ENCODE measurements at regions not wholly inside any gene's neighbourhood (a gene's known extent, or its start where the extent isn't known, plus 50 kb on each side); places are given as distances from the start of the nearest gene placed in this dataset.
A peak's percentile ranks its signal among the peaks of the same experiment; 100 is the strongest.
"Not testable (repeated sequence)": the region's sequence is repeated elsewhere in the genome, so short reads cannot be mapped to it uniquely, and the experiment has no call there.

DNA sequence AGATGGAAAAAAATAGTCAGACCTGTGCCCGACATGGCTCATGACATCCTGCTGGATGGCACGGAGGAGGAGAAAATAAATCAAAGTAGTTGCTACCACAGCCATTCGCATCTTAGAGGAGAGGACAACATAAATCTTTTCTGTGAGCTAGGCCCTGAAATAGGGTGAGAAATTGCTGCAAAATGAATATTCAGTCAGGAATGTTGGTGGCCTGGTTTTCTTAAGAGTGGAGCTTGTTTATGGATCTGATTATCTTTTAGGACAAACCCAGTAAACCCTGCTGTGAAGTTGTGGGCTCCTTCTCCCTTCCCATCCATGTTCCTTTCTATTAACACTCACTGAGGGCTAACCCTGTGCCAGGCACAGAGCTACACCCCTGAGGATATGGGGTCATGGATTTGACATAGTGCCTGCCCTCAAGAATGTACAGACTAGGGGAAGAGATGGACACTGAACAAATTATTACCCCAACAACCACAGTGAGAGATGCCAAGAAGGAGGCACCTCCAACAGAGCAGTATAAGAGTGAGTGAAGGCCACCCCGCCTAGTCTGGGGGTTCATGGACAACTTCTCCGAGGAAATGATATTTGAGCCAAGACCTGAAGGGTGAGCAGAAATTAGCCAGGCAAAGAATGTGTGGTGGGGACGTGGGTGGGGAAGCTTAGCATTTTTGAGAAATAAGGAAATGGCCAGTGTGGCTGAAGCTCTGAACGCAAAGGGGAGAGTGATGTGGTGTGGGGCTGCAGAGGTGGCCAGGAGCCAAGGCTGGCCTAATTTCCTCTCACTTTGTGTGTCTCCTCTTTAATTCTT is 68.9 kb upstream of the ARL8B start:
- DNase-seq, result peak; percentile 63
- H3K36me3 ChIP-seq, result no peaks in the 10 kb centered on the region
- WGBS, 2 donors, result 79 to 86% methylated on average over 7 of the region's 7 CpGs
- no peaks in the 10 kb centered on the region for H3K27me3 ChIP-seq
- peaks cover 0 to 21% (median 6%) of the 10 kb centered on the region in 4 donors for H3K4me1 ChIP-seq
- TF ChIP-seq POLR2AphosphoS5 (IDR thresholded peaks at IDR 0.05) (peak in 1 of 4 donors; percentile 37), CTCF (IDR thresholded peaks at IDR 0.05) (no peak)
- peak overlapping the region in 2 of 4 donors; percentile 5 to 60 for H3K27ac ChIP-seq
- H3K4me3 ChIP-seq, result no peak overlapping the region
- intact Hi-C loops (cut with DNase I), result loop anchor here (10.0 kb wide), 1 partner anchor 698 kb away; no protein-coding TSS in a partner anchor
- H3K9me3 ChIP-seq, result no peaks in the 10 kb centered on the region

DNA sequence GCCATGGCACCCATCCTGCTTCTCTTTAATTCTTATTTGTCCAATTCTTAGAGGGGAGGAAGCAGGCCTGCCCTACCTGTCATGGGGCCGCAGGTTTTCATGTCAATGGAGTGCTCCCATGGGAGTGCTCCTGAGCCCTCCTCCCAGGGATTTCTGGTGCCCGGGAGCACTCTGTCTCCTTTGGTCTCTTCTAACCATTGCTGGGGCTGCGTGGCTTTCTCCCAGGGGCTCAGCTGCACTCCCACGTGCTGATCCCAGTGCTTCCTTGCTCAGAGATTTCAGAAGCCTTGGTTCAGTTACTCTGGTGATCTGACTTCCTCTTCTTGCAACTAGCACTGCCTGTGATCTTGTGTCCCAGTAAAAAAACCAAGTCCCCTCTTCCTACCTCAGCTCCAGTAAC is 68.0 kb upstream of the ARL8B start:
- Histone ChIP-seq H3K36me3 (no peaks in the 10 kb centered on the region), H3K27ac (peak overlapping the region in 1 of 4 donors; percentile 60), H3K4me1 (peaks cover 0 to 21% (median 6%) of the 10 kb centered on the region in 4 donors), H3K9me3 (no peaks in the 10 kb centered on the region), H3K27me3 (no peaks in the 10 kb centered on the region), H3K4me3 (no peak overlapping the region)
- 75 to 86% methylated on average over 4 of the region's 4 CpGs for WGBS, 2 donors
- intact Hi-C loops (cut with DNase I), result loop anchor here (10.0 kb wide), 1 partner anchor 699 kb away; no protein-coding TSS in a partner anchor
- peak; percentile 58 for DNase-seq
- TF ChIP-seq POLR2A (IDR thresholded peaks at IDR 0.05) (no peak), CTCF (IDR thresholded peaks at IDR 0.05) (no peak), EP300 (IDR thresholded peaks at IDR 0.05) (no peak), POLR2AphosphoS5 (IDR thresholded peaks at IDR 0.05) (no peak)

DNA sequence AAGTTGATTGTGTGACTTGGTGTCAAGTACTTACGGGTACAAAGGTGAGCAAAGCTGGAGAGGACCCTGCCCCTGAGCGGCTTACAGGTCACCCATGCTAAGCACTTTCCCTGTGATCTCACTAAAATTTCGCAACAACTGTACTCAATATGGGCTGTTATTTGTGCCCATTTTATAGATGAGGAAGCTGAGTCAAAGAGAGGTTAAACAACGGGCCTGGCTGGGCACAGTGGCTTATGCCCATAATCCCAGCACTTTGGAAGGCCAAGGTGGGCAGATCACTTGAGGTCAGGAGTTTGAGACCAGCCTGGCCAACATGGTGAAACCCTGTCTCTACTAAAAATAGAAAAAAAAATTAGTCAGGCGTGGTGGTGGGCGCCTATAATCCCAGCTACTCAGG is 67.5 kb upstream of the ARL8B start:
- H3K27me3 ChIP-seq, H3K4me3 ChIP-seq, H3K9me3 ChIP-seq, H3K27ac ChIP-seq, H3K36me3 ChIP-seq: not testable (repeated sequence)
- H3K4me1 ChIP-seq, result peaks cover 0 to 21% (median 6%) of the 10 kb centered on the region in 4 donors
- WGBS, 2 donors, result 62 to 75% methylated on average over 6 of the region's 6 CpGs
- intact Hi-C loops (cut with DNase I), result loop anchor here (10.0 kb wide), 1 partner anchor 700 kb away; no protein-coding TSS in a partner anchor
- DNase-seq, result peak; percentile 17

GRCh38 chr3:5055357-5056110 is 66.6 kb upstream of the ARL8B start:
- WGBS, 2 donors, result 63 to 74% methylated on average over 6 of the region's 6 CpGs
- intact Hi-C loops (cut with DNase I), result loop anchor here (10.0 kb wide), 1 partner anchor 701 kb away; no protein-coding TSS in a partner anchor
- Histone ChIP-seq H3K4me1 (peaks cover 0 to 21% (median 6%) of the 10 kb centered on the region in 4 donors), H3K27me3 (no peaks in the 10 kb centered on the region), H3K27ac (peak overlapping the region in 1 of 4 donors; percentile 9), H3K9me3 (no peaks in the 10 kb centered on the region), H3K36me3 (no peaks in the 10 kb centered on the region), H3K4me3 (no peak overlapping the region)
- no peak for TF ChIP-seq POLR2AphosphoS5 (IDR thresholded peaks at IDR 0.05)
- no peak for TF ChIP-seq POLR2A (IDR thresholded peaks at IDR 0.05)
- TF ChIP-seq CTCF (IDR thresholded peaks at IDR 0.05), result no peak
- no peak for TF ChIP-seq EP300 (IDR thresholded peaks at IDR 0.05)
- DNase-seq, result peak; percentile 19

DNA sequence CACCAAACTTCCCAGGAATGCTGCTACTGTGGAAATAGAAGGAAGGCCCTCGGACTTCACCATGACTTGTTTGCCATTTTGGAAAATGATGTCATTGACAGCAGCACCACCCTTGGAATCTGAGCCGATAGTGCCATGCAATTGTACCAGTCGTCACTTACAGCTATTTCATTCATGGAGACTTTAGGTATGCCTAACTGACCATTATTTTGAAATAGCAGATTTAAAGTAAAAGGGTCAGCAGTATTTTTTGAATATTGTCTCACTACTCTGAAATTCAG is 66.0 kb upstream of the ARL8B start:
- Histone ChIP-seq H3K9me3 (no peaks in the 10 kb centered on the region), H3K4me3 (no peak overlapping the region), H3K4me1 (peaks cover 0 to 21% (median 6%) of the 10 kb centered on the region in 4 donors), H3K27me3 (no peaks in the 10 kb centered on the region), H3K27ac (no peak overlapping the region), H3K36me3 (no peaks in the 10 kb centered on the region)
- intact Hi-C loops (cut with DNase I), result loop anchor here (10.0 kb wide), 1 partner anchor 701 kb away; no protein-coding TSS in a partner anchor
- TF ChIP-seq EP300 (IDR thresholded peaks at IDR 0.05) (no peak), POLR2AphosphoS5 (IDR thresholded peaks at IDR 0.05) (no peak), POLR2A (IDR thresholded peaks at IDR 0.05) (no peak), CTCF (IDR thresholded peaks at IDR 0.05) (no peak)
- 89 to 92% methylated on average over 3 of the region's 3 CpGs for WGBS, 2 donors
- peak; percentile 30 for DNase-seq
